ENCODE measurements at regions not wholly inside any gene's neighbourhood (a gene's known extent, or its start where the extent isn't known, plus 50 kb on each side); places are given as distances from the start of the nearest gene placed in this dataset.

DNA sequence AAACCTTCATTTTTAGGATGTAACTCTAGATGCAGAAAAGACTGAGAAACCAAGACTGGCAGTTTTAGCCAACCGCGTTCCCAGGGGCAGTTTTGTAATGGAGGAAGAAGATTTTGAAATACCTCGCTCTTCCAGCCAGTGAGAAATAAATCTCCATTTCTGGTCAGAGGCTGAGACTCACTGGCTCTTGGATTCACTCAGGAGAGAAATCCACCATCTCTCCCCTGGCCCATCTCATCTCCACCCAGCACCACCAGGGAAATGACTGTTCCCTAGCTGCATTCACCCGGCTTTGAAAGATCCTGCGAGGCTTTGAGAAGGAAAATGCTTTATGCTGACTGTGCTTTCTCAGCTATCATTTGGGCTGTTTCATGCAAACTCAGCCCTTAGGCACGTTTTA, 185.2 kb downstream of the SOX9 start:
- no peak for TF ChIP-seq POLR2A (IDR thresholded peaks at IDR 0.05)
- TF ChIP-seq, protein P1, sequence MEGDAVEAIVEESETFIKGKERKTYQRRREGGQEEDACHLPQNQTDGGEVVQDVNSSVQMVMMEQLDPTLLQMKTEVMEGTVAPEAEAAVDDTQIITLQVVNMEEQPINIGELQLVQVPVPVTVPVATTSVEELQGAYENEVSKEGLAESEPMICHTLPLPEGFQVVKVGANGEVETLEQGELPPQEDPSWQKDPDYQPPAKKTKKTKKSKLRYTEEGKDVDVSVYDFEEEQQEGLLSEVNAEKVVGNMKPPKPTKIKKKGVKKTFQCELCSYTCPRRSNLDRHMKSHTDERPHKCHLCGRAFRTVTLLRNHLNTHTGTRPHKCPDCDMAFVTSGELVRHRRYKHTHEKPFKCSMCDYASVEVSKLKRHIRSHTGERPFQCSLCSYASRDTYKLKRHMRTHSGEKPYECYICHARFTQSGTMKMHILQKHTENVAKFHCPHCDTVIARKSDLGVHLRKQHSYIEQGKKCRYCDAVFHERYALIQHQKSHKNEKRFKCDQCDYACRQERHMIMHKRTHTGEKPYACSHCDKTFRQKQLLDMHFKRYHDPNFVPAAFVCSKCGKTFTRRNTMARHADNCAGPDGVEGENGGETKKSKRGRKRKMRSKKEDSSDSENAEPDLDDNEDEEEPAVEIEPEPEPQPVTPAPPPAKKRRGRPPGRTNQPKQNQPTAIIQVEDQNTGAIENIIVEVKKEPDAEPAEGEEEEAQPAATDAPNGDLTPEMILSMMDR (IDR thresholded peaks at IDR 0.05), result no peak
